ENCODE measurements at regions not wholly inside any gene's neighbourhood (a gene's known extent, or its start where the extent isn't known, plus 50 kb on each side); places are given as distances from the start of the nearest gene placed in this dataset.
A peak's percentile ranks its signal among the peaks of the same experiment; 100 is the strongest.
"Not testable (repeated sequence)": the region's sequence is repeated elsewhere in the genome, so short reads cannot be mapped to it uniquely, and the experiment has no call there.

DNA sequence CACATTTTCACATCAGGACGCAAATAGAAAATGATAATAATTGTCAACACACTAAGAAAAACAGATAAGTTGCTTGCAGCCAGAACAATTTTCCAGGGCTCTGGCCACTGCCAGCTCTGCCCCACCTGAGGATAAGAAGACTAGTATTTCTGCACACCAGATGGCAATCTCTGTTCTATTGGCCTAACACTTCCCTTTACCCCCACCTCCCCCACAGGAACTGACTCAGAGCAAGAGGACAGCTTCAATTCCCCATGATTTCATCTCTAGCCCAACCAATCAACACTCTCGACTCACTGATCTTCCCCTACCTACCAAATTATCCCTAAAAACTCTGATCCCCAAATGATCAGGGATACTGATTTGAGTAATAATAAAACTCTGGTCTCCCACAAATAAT is 164.0 kb downstream of the SMARCA1 start (continued):
- TF ChIP-seq, protein P1, sequence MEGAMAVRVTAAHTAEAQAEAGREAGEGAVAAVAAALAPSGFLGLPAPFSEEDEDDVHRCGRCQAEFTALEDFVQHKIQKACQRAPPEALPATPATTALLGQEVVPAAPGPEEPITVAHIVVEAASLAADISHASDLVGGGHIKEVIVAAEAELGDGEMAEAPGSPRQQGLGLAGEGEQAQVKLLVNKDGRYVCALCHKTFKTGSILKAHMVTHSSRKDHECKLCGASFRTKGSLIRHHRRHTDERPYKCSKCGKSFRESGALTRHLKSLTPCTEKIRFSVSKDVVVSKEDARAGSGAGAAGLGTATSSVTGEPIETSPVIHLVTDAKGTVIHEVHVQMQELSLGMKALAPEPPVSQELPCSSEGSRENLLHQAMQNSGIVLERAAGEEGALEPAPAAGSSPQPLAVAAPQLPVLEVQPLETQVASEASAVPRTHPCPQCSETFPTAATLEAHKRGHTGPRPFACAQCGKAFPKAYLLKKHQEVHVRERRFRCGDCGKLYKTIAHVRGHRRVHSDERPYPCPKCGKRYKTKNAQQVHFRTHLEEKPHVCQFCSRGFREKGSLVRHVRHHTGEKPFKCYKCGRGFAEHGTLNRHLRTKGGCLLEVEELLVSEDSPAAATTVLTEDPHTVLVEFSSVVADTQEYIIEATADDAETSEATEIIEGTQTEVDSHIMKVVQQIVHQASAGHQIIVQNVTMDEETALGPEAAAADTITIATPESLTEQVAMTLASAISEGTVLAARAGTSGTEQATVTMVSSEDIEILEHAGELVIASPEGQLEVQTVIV (IDR thresholded peaks at IDR 0.05; ENCODE audit: borderline replicate concordance, partially characterized antibody): no peak

- H3K9me3 ChIP-seq (replicated peaks; ENCODE audit: control insufficient read depth, insufficient read depth, low read length); intact Hi-C loops (cut with micrococcal nuclease; ENCODE audit: unreplicated experiment); FAIRE-seq; H3K27ac ChIP-seq (ENCODE audit: control insufficient read depth, insufficient read depth); DNase-seq (ENCODE audit: low read depth, low spot score); CTCF ChIA-PET; H3K36me3 ChIP-seq (ENCODE audit: control insufficient read depth in 2 of 2, insufficient read depth in 2 of 2, low read length in 1 of 2); H4K20me1 ChIP-seq (ENCODE audit: control insufficient read depth, insufficient read depth); SMC1A ChIA-PET (ENCODE audit: uncharacterized antibody, unreplicated experiment); H3K4me3 ChIP-seq; H3K9ac ChIP-seq (ENCODE audit: control insufficient read depth, insufficient read depth, low read length); in situ Hi-C loops (cut with MboI); H3K79me2 ChIP-seq (ENCODE audit: control insufficient read depth, insufficient read depth, low read length); BruUV-seq (replicated peaks); H2AFZ ChIP-seq (ENCODE audit: control insufficient read depth, low read depth, low read length); H3K4me2 ChIP-seq (ENCODE audit: control insufficient read depth, insufficient read depth); ATAC-seq; H3K4me1 ChIP-seq (ENCODE audit: control insufficient read depth, insufficient read depth, low read length); RAD21 ChIA-PET (ENCODE audit: unreplicated experiment); H3K27me3 ChIP-seq (replicated peaks in 1 of 2; ENCODE audit: control insufficient read depth in 2 of 2, insufficient read depth in 2 of 2, low read length in 1 of 2); POLR2A ChIA-PET: not testable (repeated sequence)
- WGBS (ENCODE audit: insufficient coverage, insufficient replicate concordance, low lambda C conversion rate, missing lambda C conversion rate): 19% methylated on average over 3 of the region's 4 CpGs
Observed at GRCh38 chrX:129357428-129357827, 165.9 kb downstream of the SMARCA1 start.

DNA sequence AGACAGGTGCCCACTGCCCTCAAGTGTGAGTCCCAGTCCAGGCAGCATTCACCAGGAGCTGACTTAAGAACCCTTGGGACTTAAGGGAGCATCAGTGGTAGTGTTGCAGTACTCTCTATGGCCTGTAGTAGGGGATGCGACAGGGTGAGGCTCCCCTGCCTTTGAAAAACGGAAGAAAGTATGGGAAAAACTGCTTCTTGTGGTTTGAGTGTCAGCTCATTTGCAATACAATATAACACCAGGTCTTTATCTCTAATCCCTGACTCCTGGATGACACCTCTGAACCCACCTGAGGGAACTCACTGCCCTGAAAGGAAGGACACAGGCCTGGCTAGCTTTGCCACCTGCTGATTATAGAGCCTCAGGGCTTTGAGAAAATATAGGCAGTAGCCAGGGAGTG is 176.0 kb downstream of the SMARCA1 start:
- H3K27ac ChIP-seq (ENCODE audit: control insufficient read depth, insufficient read depth): no peak overlapping the region
- BruUV-seq (replicated peaks): no TSS peak
- H3K9me3 ChIP-seq (replicated peaks; ENCODE audit: control insufficient read depth, insufficient read depth, low read length): no peaks in the 10 kb centered on the region
- in situ Hi-C loops (cut with MboI) (no loop called here), intact Hi-C loops (cut with micrococcal nuclease; ENCODE audit: unreplicated experiment) (no loop called here)
- no peaks in the 10 kb centered on the region for H3K36me3 ChIP-seq (ENCODE audit: control insufficient read depth in 2 of 2, insufficient read depth in 2 of 2, low read length in 1 of 2)
- 14% methylated on average over 2 of the region's 2 CpGs for WGBS (ENCODE audit: insufficient coverage, insufficient replicate concordance, low lambda C conversion rate, missing lambda C conversion rate)
- H3K4me2 ChIP-seq (ENCODE audit: control insufficient read depth, insufficient read depth): no peak overlapping the region
- no peaks in the 10 kb centered on the region for H3K79me2 ChIP-seq (ENCODE audit: control insufficient read depth, insufficient read depth, low read length)
- H4K20me1 ChIP-seq (ENCODE audit: control insufficient read depth, insufficient read depth): no peaks in the 10 kb centered on the region
- no peaks in the 10 kb centered on the region for H3K4me1 ChIP-seq (ENCODE audit: control insufficient read depth, insufficient read depth, low read length)
- no peak overlapping the region for H2AFZ ChIP-seq (ENCODE audit: control insufficient read depth, low read depth, low read length)
- CTCF ChIA-PET: interaction anchor here (1.1 kb wide), 1 partner anchor 13 kb away, joined by 3 read pairs; no protein-coding TSS in a partner anchor
- no peak for FAIRE-seq
- RAD21 ChIA-PET (ENCODE audit: unreplicated experiment): no interaction called here
- H3K4me3 ChIP-seq: no peak overlapping the region
- no peaks in the 10 kb centered on the region for H3K27me3 ChIP-seq (replicated peaks in 1 of 2; ENCODE audit: control insufficient read depth in 2 of 2, insufficient read depth in 2 of 2, low read length in 1 of 2)
- POLR2A ChIA-PET: no interaction called here
- peak; percentile 52; the same call in 2 of the 3 replicates for ATAC-seq
- TF ChIP-seq YY1 (IDR thresholded peaks at IDR 0.05; ENCODE audit: low read depth, low read length) (no peak), CTCF (IDR thresholded peaks at IDR 0.05 in 2 of 3, conservative IDR thresholded peaks at IDR 0.05 in 1 of 3; ENCODE audit: control insufficient read depth in 2 of 3, extremely low read depth in 1 of 3, insufficient read depth in 1 of 3, low read depth in 3 of 3, low read length in 3 of 3) (peak in 2 of 3 experiments; percentile 11 to 17; a peak in 1 of 6 replicates)
- DNase-seq (ENCODE audit: low read depth, low spot score): no peak
- H3K9ac ChIP-seq (ENCODE audit: control insufficient read depth, insufficient read depth, low read length): no peak overlapping the region
- SMC1A ChIA-PET (ENCODE audit: uncharacterized antibody, unreplicated experiment): interaction anchor here (0.6 kb wide), 1 partner anchor 24 kb away, joined by 3 read pairs; no protein-coding TSS in a partner anchor
